Sigmoid colon (tissue), 4 donors: ENCODE measurements at regions not wholly inside any gene's neighbourhood (a gene's known extent, or its start where the extent isn't known, plus 50 kb on each side); places are given as distances from the start of the nearest gene placed in this dataset.

Experiments used
- CTCF ChIP-seq, 4 experiments: fragments of 450-650 bp in 3 of 4; fragments of 200-600 bp in 1 of 4; IDR thresholded peaks; one replicate each; pipeline ENCODE4 v1.5.1; 2016 to 2019; ENCODE audit warnings: antibody characterized with exemption in 4 of 4, mild to moderate bottlenecking in 3 of 4, moderate library complexity in 2 of 4
- EP300 ChIP-seq, 4 donors: sonication (generic); formaldehyde crosslinking; IDR thresholded peaks; one replicate each; pipeline ENCODE4 v1.6.1; 2017; ENCODE audit warnings: antibody characterized with exemption in 4 of 4
- POLR2A ChIP-seq, 2 donors: fragments of 450-650 bp; IDR thresholded peaks; one replicate each; pipeline ENCODE4 v1.6.1; 2016; ENCODE audit warnings: antibody characterized with exemption in 2 of 2, mild to moderate bottlenecking in 2 of 2, moderate library complexity in 2 of 2

GRCh38 chr1:102630041-102630440 is 478.3 kb downstream of the COL11A1 start:
- TF ChIP-seq POLR2A (IDR thresholded peaks at IDR 0.05), result no peak
- no peak for TF ChIP-seq EP300 (IDR thresholded peaks at IDR 0.05)
- no peak for TF ChIP-seq CTCF (IDR thresholded peaks at IDR 0.05)
